ENCODE measurements at regions not wholly inside any gene's neighbourhood (a gene's known extent, or its start where the extent isn't known, plus 50 kb on each side); places are given as distances from the start of the nearest gene placed in this dataset.
"Not testable (repeated sequence)": the region's sequence is repeated elsewhere in the genome, so short reads cannot be mapped to it uniquely, and the experiment has no call there.

- peaks cover 26% of the 10 kb centered on the region for H3K4me1 Mint-ChIP-seq
- TF ChIP-seq CTCF (IDR thresholded peaks at IDR 0.05; ENCODE audit: unreplicated experiment in 3 of 3): no peak
- H3K27me3 Mint-ChIP-seq (ENCODE audit: low read depth): no peaks in the 10 kb centered on the region
- no peaks in the 10 kb centered on the region for H3K36me3 Mint-ChIP-seq (ENCODE audit: low read depth)
- H3K9me3 Mint-ChIP-seq: peaks cover 8% of the 10 kb centered on the region
- H3K4me3 Mint-ChIP-seq: no peak overlapping the region
- no peak overlapping the region for H3K27ac Mint-ChIP-seq
These were observed 183.2 kb upstream of the C21orf91 start for GRCh38 chr21:18002393-18002792.

GRCh38 chr21:18000981-18001686 lies 182.0 kb upstream of the C21orf91 start:
- no peak overlapping the region for H3K4me3 Mint-ChIP-seq
- H3K4me1 Mint-ChIP-seq: peaks cover 17% of the 10 kb centered on the region
- peaks cover 13% of the 10 kb centered on the region for H3K9me3 Mint-ChIP-seq
- TF ChIP-seq CTCF (IDR thresholded peaks at IDR 0.05; ENCODE audit: unreplicated experiment in 3 of 3): no peak
- no peaks in the 10 kb centered on the region for H3K36me3 Mint-ChIP-seq (ENCODE audit: low read depth)
- no peaks in the 10 kb centered on the region for H3K27me3 Mint-ChIP-seq (ENCODE audit: low read depth)
- H3K27ac Mint-ChIP-seq: peak overlapping the region; percentile 58 to 65 (median 64)

- not testable (repeated sequence) for H3K36me3 Mint-ChIP-seq (ENCODE audit: low read depth); H3K4me3 Mint-ChIP-seq; H3K27me3 Mint-ChIP-seq (ENCODE audit: low read depth); H3K27ac Mint-ChIP-seq
- Mint-ChIP-seq H3K9me3 (peaks cover 22% of the 10 kb centered on the region), H3K4me1 (peaks cover 15% of the 10 kb centered on the region)
These were observed 179.4 kb upstream of the C21orf91 start for GRCh38 chr21:17998599-17998998.

- Mint-ChIP-seq H3K27ac (peak overlapping the region in 2 of 3 experiments; percentile 11 to 12), H3K36me3 (ENCODE audit: low read depth) (peaks cover 3% of the 10 kb centered on the region), H3K4me3 (no peak overlapping the region), H3K27me3 (ENCODE audit: low read depth) (no peaks in the 10 kb centered on the region), H3K9me3 (peaks cover 21% of the 10 kb centered on the region), H3K4me1 (peaks cover 10% of the 10 kb centered on the region)
- TF ChIP-seq CTCF (IDR thresholded peaks at IDR 0.05; ENCODE audit: unreplicated experiment in 3 of 3): no peak
These were observed 170.6 kb upstream of the C21orf91 start for GRCh38 chr21:17989780-17990179.

- peaks cover 10% of the 10 kb centered on the region for H3K4me1 Mint-ChIP-seq
- H3K36me3 Mint-ChIP-seq (ENCODE audit: low read depth): no peaks in the 10 kb centered on the region
- no peak for TF ChIP-seq CTCF (IDR thresholded peaks at IDR 0.05; ENCODE audit: unreplicated experiment in 3 of 3)
- H3K27ac Mint-ChIP-seq: no peak overlapping the region
- no peaks in the 10 kb centered on the region for H3K27me3 Mint-ChIP-seq (ENCODE audit: low read depth)
- peaks cover 10% of the 10 kb centered on the region for H3K9me3 Mint-ChIP-seq
- H3K4me3 Mint-ChIP-seq: no peak overlapping the region
These were observed 168.9 kb upstream of the C21orf91 start for GRCh38 chr21:17988102-17988437.

GRCh38 chr21:17987382-17988101 lies 168.4 kb upstream of the C21orf91 start:
- Mint-ChIP-seq H3K27ac (no peak overlapping the region), H3K9me3 (peaks cover 7% of the 10 kb centered on the region), H3K4me3 (no peak overlapping the region), H3K4me1 (peaks cover 10% of the 10 kb centered on the region), H3K36me3 (ENCODE audit: low read depth) (no peaks in the 10 kb centered on the region), H3K27me3 (ENCODE audit: low read depth) (no peaks in the 10 kb centered on the region)
- no peak for TF ChIP-seq CTCF (IDR thresholded peaks at IDR 0.05; ENCODE audit: unreplicated experiment in 3 of 3)

Data from nephron (organoid).